ENCODE measurements at regions not wholly inside any gene's neighbourhood (a gene's known extent, or its start where the extent isn't known, plus 50 kb on each side); places are given as distances from the start of the nearest gene placed in this dataset.
"Not testable (repeated sequence)": the region's sequence is repeated elsewhere in the genome, so short reads cannot be mapped to it uniquely, and the experiment has no call there.

GRCh38 chr7:119748991-119749390 lies 524.0 kb upstream of the KCND2 start:
- DNase-seq (ENCODE audit: low read depth in 3 of 3, low spot score in 2 of 3), result no peak

- no peak for DNase-seq (ENCODE audit: low read depth in 3 of 3, low spot score in 2 of 3)
These were observed 516.3 kb upstream of the KCND2 start for GRCh38 chr7:119756687-119757086.

- no peak for DNase-seq (ENCODE audit: low read depth in 3 of 3, low spot score in 2 of 3)
These were observed 514.7 kb upstream of the KCND2 start for GRCh38 chr7:119758254-119758653.

- no peak for DNase-seq (ENCODE audit: low read depth in 3 of 3, low spot score in 2 of 3)
These were observed 511.2 kb upstream of the KCND2 start for GRCh38 chr7:119761776-119762175.

- no peak for DNase-seq (ENCODE audit: low read depth in 3 of 3, low spot score in 2 of 3)
These were observed 490.7 kb upstream of the KCND2 start for GRCh38 chr7:119782286-119782685.

- DNase-seq (ENCODE audit: low read depth in 3 of 3, low spot score in 2 of 3), result no peak
These were observed 489.2 kb upstream of the KCND2 start for GRCh38 chr7:119783799-119784198.

GRCh38 chr7:119802147-119802546 lies 470.8 kb upstream of the KCND2 start:
- no peak for DNase-seq (ENCODE audit: low read depth in 3 of 3, low spot score in 2 of 3)

GRCh38 chr7:119825091-119825655 lies 447.8 kb upstream of the KCND2 start:
- DNase-seq (ENCODE audit: low read depth in 3 of 3, low spot score in 2 of 3), result no peak

- DNase-seq (ENCODE audit: low read depth in 3 of 3, low spot score in 2 of 3), result no peak
These were observed 446.4 kb upstream of the KCND2 start for GRCh38 chr7:119826547-119826946.

- no peak for DNase-seq (ENCODE audit: low read depth in 3 of 3, low spot score in 2 of 3)
These were observed 434.5 kb upstream of the KCND2 start for GRCh38 chr7:119838444-119838843.

- no peak for DNase-seq (ENCODE audit: low read depth in 3 of 3, low spot score in 2 of 3)
These were observed 430.6 kb upstream of the KCND2 start for GRCh38 chr7:119842337-119842736.

GRCh38 chr7:119842786-119843185 lies 430.2 kb upstream of the KCND2 start:
- DNase-seq (ENCODE audit: low read depth in 3 of 3, low spot score in 2 of 3), result no peak

GRCh38 chr7:119861385-119861784 lies 411.6 kb upstream of the KCND2 start:
- DNase-seq (ENCODE audit: low read depth in 3 of 3, low spot score in 2 of 3), result no peak

GRCh38 chr7:119868387-119868786 lies 404.6 kb upstream of the KCND2 start:
- no peak for DNase-seq (ENCODE audit: low read depth in 3 of 3, low spot score in 2 of 3)

- no peak for DNase-seq (ENCODE audit: low read depth in 3 of 3, low spot score in 2 of 3)
These were observed 393.1 kb upstream of the KCND2 start for GRCh38 chr7:119879835-119880234.

- DNase-seq (ENCODE audit: low read depth in 3 of 3, low spot score in 2 of 3), result no peak
These were observed 387.0 kb upstream of the KCND2 start for GRCh38 chr7:119886007-119886406.

- not testable (repeated sequence) for DNase-seq (ENCODE audit: low read depth in 3 of 3, low spot score in 2 of 3)
These were observed 386.4 kb upstream of the KCND2 start for GRCh38 chr7:119886525-119886924.

GRCh38 chr7:119888251-119888650 lies 384.7 kb upstream of the KCND2 start:
- DNase-seq (ENCODE audit: low read depth in 3 of 3, low spot score in 2 of 3), result no peak

GRCh38 chr7:119890631-119891030 lies 382.3 kb upstream of the KCND2 start:
- DNase-seq (ENCODE audit: low read depth in 3 of 3, low spot score in 2 of 3), result no peak

- no peak for DNase-seq (ENCODE audit: low read depth in 3 of 3, low spot score in 2 of 3)
These were observed 377.7 kb upstream of the KCND2 start for GRCh38 chr7:119895320-119895719.

- no peak for DNase-seq (ENCODE audit: low read depth in 3 of 3, low spot score in 2 of 3)
These were observed 376.6 kb upstream of the KCND2 start for GRCh38 chr7:119896386-119896785.

- no peak for DNase-seq (ENCODE audit: low read depth in 3 of 3, low spot score in 2 of 3)
These were observed 371.8 kb upstream of the KCND2 start for GRCh38 chr7:119900996-119901672.

GRCh38 chr7:119903085-119903484 lies 369.9 kb upstream of the KCND2 start:
- DNase-seq (ENCODE audit: low read depth in 3 of 3, low spot score in 2 of 3), result no peak

Data from right renal cortex interstitium (tissue), 3 donors.